Adrenal gland (tissue), 9 donors: ENCODE measurements at regions not wholly inside any gene's neighbourhood (a gene's known extent, or its start where the extent isn't known, plus 50 kb on each side); places are given as distances from the start of the nearest gene placed in this dataset.
"Not testable (repeated sequence)": the region's sequence is repeated elsewhere in the genome, so short reads cannot be mapped to it uniquely, and the experiment has no call there.

ENCODE experiments used
- DNase-seq, 7 donors: peaks; one replicate each; pipeline ENCODE4 v3.0.0-alpha.2; 2019 to 2020
- H3K27ac ChIP-seq, 5 donors: fragments of 200-600 bp; sonication (generic) in 4 of 5; 1 replicate in 3 of 5; 2 replicates in 2 of 5; pipeline versions ENCODE4 v1.5.1 to v1.8.0; 2016 to 2020; ENCODE audit warnings: mild to moderate bottlenecking in 1 of 5
- H3K27me3 ChIP-seq: fragments of 200-600 bp; 2 replicates; pipeline ENCODE4 v1.8.0; 2021
- H3K36me3 ChIP-seq, 2 donors: fragments of 200-600 bp; replicated peaks in 1 of 2; 1 replicate in 1 of 2; 2 replicates in 1 of 2; pipeline versions ENCODE4 v1.5.1 to v1.8.0; 2018 to 2022
- H3K4me1 ChIP-seq, 2 donors: fragments of 200-600 bp; replicated peaks in 1 of 2; 1 replicate in 1 of 2; 2 replicates in 1 of 2; pipeline versions ENCODE4 v1.5.1 to v1.8.0; 2018 to 2021
- H3K4me3 ChIP-seq, 4 donors: fragments of 200-600 bp; sonication (generic) in 3 of 4; one replicate each; pipeline ENCODE4 v1.5.1; 2016 to 2018
- H3K9me3 ChIP-seq, 3 donors: fragments of 200-600 bp; sonication (generic) in 1 of 3; replicated peaks in 1 of 3; 1 replicate in 2 of 3; 2 replicates in 1 of 3; pipeline versions ENCODE4 v1.5.1 to v1.8.0; 2016 to 2021
- CTCF ChIP-seq, 6 experiments: fragments of 450-650 bp in 4 of 6; fragments of 200-600 bp in 2 of 6; sonication (generic) in 1 of 6; IDR thresholded peaks; 1 replicate in 5 of 6; 2 replicates in 1 of 6; pipeline versions ENCODE4 v1.5.1 to v1.8.0; 2016 to 2021; ENCODE audit warnings: antibody characterized with exemption in 6 of 6, mild to moderate bottlenecking in 2 of 6, moderate library complexity in 1 of 6
- POLR2A ChIP-seq, 2 donors: fragments of 450-650 bp; IDR thresholded peaks; one replicate each; pipeline ENCODE4 v1.6.1; 2017; ENCODE audit warnings: antibody characterized with exemption in 2 of 2, mild to moderate bottlenecking in 2 of 2, moderate library complexity in 1 of 2
- WGBS, 4 donors: extraction: QIAGEN DNeasy Blood & Tissue Kit in 2 of 4; methylation state at CpG; one replicate each; pipeline versions ENCODE4 v1.1.5 to v1.1.7; 2013 to 2017; 5-methylcytosine and 5-hydroxymethylcytosine counted together
- intact Hi-C, 2 donors: fragments of 100-400 bp; cut with DNase I; formaldehyde crosslinking; loops; one replicate each; pipeline versions ENCODE4 v1.14.1 to v1.15.0; 2022 to 2023
- donor health status: healthy with polysubstance abuse.
- donor health status: Bipolar disorder and iron deficiency.
- donor health status: DM: yes; HTN: yes; CAD: no.
- donor health status: DM: no; HTN: no; CAD: no.
- donor health status: DM: no; HTN: no; CAD: no.

- DNase-seq = no peak
- TF ChIP-seq CTCF (IDR thresholded peaks at IDR 0.05) (no peak), POLR2A (IDR thresholded peaks at IDR 0.05) (no peak)
- no peak overlapping the region for H3K27ac ChIP-seq
- H3K4me1 ChIP-seq = no peaks in the 10 kb centered on the region
- H3K27me3 ChIP-seq = no peaks in the 10 kb centered on the region
- intact Hi-C loops = no loop called here
- 68 to 81% (median 74%) methylated on average over 3 of the region's 3 CpGs for WGBS, 4 donors
- no peaks in the 10 kb centered on the region for H3K9me3 ChIP-seq
- H3K36me3 ChIP-seq = no peaks in the 10 kb centered on the region
- H3K4me3 ChIP-seq = no peak overlapping the region
These were observed 78.5 kb upstream of the DNAH5 start for GRCh38 chr5:14022971-14023370.

DNA sequence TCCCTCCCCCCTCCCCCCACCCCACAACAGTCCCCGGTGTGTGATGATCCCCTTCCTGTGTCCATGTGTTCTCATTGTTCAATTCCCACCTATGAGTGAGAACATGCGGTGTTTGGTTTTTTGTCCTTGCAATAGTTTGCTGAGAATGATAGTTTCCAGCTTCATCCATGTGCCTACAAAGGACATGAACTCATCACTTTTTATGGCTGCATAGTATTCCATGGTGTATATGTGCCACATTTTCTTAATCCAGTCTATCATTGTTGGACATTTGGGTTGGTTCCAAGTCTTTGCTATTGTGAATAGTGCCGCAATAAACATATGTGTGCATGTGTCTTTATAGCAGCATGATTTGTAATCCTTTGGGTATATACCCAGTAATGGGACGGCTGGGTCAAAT, 76.5 kb upstream of the DNAH5 start:
- H3K36me3 ChIP-seq, H3K27me3 ChIP-seq, H3K4me1 ChIP-seq, H3K4me3 ChIP-seq, intact Hi-C loops, DNase-seq, H3K9me3 ChIP-seq, H3K27ac ChIP-seq: not testable (repeated sequence)
- 81 to 100% (median 86%) methylated on average over 1 to 3 of the region's 4 CpGs for WGBS, 4 donors

DNA sequence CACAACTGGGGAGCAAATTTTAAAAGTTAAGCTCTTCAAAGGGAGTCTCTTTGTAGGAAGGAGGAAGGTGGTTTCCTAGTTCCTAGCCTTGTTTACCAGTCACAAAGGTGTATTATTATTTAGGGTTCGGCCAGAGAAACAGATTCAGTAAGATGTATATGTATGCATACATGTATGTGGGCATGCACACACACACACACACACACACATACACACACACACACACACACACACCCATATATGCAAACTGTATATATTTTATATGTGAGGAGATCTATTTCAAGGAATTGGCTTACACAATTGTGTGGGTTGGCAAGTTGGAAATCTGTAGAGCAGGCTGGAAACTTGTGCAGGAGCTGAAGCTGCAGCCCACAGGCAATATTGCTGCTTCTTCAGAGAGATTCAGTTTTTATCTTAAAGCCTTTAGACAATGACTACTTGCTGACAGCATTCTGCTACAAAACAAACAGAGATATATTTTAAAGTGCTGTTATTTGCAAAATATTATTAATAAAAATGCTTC, 75.3 kb upstream of the DNAH5 start:
- H3K27ac ChIP-seq = no peak overlapping the region
- H3K27me3 ChIP-seq = no peaks in the 10 kb centered on the region
- no peak overlapping the region for H3K4me3 ChIP-seq
- TF ChIP-seq CTCF (IDR thresholded peaks at IDR 0.05) = no peak
- TF ChIP-seq POLR2A (IDR thresholded peaks at IDR 0.05) = no peak
- intact Hi-C loops = no loop called here
- H3K4me1 ChIP-seq = no peaks in the 10 kb centered on the region
- DNase-seq = no peak
- no peaks in the 10 kb centered on the region for H3K9me3 ChIP-seq
- H3K36me3 ChIP-seq = no peaks in the 10 kb centered on the region
- 51 to 80% (median 58%) methylated on average over 1 of the region's 1 CpG for WGBS, 4 donors

GRCh38 chr5:14017904-14018303, 73.4 kb upstream of the DNAH5 start:
- Histone ChIP-seq H3K27ac (no peak overlapping the region), H3K9me3 (no peaks in the 10 kb centered on the region), H3K4me3 (no peak overlapping the region), H3K27me3 (no peaks in the 10 kb centered on the region), H3K36me3 (no peaks in the 10 kb centered on the region), H3K4me1 (no peaks in the 10 kb centered on the region)
- intact Hi-C loops = no loop called here
- no peak for TF ChIP-seq POLR2A (IDR thresholded peaks at IDR 0.05)
- TF ChIP-seq CTCF (IDR thresholded peaks at IDR 0.05) = no peak
- DNase-seq = no peak
- WGBS, 4 donors = 70 to 75% (median 73%) methylated on average over 8 of the region's 8 CpGs

DNA sequence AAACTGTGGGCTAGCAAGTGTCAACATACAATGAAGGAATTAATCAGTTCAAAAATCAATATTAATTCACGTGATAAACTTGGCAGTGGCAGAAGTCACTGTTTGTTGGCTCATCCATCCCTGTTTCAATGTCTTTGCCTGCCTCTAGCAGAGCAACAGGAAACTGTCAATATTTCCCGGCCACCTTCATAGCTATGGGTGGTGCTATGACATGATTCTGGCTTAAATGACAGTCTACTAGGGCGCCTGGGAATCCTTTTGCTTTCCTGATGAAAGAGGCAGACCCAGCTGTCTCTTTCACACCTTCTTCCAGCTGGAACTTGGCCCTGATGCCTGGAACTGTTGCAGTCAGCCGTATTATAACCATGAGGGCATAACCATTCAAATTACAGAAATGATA, 72.1 kb upstream of the DNAH5 start:
- 57 to 68% (median 62%) methylated on average over 4 of the region's 4 CpGs for WGBS, 4 donors
- no peaks in the 10 kb centered on the region for H3K27me3 ChIP-seq
- no peaks in the 10 kb centered on the region for H3K36me3 ChIP-seq
- H3K4me3 ChIP-seq = no peak overlapping the region
- intact Hi-C loops = no loop called here
- H3K27ac ChIP-seq = no peak overlapping the region
- no peak for TF ChIP-seq CTCF (IDR thresholded peaks at IDR 0.05)
- no peak for TF ChIP-seq POLR2A (IDR thresholded peaks at IDR 0.05)
- no peak for DNase-seq
- H3K4me1 ChIP-seq = no peaks in the 10 kb centered on the region
- no peaks in the 10 kb centered on the region for H3K9me3 ChIP-seq
